HG03280 (cell line): ENCODE measurements at regions not wholly inside any gene's neighbourhood (a gene's known extent, or its start where the extent isn't known, plus 50 kb on each side); places are given as distances from the start of the nearest gene placed in this dataset.

Source experiments
- ATAC-seq: cut with Tn5 transposase; IDR thresholded peaks from one replicate; pipeline ENCODE4 v1.9.1; 2021; ENCODE audit warnings: mild to moderate bottlenecking, moderate library complexity; ENCODE audit not compliant: unreplicated experiment

DNA sequence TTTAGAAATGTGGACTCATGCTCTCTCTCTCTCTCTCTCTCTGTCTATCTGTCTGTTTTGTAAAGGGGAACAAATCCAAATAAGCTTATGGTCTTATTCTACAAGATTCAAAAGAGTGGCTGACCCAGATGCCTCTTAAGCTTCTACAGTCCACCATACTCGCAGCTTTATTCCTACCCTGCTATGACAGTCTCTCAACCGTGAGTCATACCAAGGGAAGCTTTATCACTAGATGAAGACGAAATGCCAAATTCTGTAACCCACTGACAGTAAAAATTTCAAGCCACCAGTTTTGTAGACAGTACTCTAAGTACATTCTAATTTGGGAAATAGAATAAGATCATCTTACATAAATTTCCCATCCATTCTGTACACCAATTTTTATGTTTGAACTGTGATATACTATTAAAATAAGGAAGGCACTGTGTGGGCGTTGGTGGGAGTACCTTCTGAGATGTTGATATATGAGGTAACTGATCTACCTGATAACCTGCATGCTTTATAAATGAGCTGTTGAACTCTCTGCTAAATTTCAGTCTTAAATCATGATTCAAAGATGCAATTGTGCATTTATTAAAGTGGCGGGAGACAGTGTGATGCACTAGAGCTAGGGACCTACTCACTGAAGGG is 153.2 kb downstream of the KLF6 start:
- ATAC-seq: no peak

DNA sequence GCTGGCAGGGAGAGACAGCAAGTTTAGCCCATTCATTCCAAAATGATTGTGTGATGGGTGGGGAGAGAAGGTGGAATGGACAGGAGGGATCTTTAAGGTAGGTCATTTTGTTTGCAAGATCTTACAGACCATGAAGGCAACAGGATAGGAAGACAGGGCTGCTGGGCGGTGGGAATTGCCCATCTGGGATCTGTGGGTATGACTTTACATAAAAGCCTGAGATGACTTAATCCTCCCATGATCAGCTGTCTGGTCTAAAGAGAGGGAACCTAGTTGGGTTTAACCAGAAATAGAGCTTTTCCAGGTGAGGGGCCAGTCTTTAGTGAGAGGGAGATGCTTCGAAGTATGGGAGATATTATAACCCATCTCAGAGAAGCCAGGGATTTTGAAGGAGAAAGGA is 153.7 kb downstream of the KLF6 start:
- no peak for ATAC-seq

DNA sequence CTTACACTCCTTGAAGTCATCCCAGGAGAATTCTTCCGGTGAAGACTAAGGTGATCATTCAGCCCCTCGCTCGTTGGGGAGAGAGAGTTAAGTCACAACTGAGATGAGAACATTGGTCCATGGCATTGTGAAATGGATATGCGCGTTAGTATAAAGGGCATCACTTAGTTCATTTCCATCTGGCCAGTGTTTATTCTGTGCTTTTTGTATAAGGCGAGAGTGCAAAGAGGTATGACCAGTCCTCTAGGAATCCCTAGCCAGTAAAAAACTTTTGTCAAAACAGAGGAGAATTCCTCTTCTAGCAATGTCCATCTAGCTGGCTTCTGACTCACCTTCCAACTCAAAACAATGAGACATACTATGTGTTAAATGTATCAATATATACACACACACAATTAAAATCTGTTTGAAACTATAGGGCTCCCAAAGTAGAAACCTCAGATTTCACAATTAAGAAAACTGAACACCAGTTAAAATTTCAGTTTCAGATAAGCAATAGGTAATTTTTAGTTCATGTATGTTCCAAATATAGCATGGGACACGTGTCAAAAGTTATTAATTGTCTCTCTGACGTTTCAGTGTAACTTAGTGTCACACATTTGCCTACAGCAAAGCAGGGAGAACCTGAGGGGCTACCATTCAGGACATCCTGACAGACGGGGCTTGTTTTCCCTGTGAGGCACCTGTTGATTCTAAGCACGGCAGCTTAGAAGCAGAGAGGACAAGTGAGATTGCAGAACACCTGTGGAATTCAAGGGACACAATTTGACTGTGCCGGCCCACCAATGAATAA is 158.9 kb downstream of the KLF6 start:
- ATAC-seq: peak; percentile 66

DNA sequence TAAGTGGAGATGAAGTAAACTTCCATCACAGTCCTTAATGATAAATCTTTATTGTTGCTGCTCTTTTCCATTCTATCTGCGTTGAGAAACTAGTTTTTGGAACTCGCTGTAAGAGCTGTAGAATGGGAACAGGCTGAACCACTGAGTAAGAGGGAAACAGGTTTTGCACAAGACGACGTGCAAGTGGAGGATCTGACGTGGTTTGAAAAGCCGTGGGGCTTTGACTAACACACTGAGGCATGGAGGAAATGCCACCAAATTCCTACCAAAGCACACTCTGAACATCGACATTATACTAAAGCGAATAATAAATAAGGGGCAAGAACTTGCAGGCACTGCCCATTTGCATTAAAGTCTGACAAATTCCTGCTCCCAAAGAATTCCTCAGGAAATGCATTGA is 160.6 kb downstream of the KLF6 start:
- no peak for ATAC-seq

DNA sequence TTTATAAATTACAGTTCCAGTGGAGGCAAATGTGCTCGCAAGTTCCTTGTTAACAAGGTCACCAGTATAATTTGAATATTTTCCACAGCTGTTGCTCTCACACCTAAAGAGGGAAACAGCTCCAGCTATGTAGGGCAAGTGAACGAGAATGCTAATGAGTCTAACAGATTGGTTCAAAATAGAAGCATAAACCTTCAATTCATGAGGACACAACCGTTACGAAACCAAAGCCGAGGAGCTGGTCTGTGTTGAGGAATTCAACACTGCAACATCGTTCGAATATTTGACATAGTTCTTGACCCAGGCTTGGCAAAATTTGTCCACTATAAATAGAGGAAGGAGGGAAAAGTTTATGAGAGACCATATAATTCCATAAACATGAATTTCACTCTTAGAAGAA is 161.3 kb downstream of the KLF6 start:
- peak; percentile 57 for ATAC-seq

DNA sequence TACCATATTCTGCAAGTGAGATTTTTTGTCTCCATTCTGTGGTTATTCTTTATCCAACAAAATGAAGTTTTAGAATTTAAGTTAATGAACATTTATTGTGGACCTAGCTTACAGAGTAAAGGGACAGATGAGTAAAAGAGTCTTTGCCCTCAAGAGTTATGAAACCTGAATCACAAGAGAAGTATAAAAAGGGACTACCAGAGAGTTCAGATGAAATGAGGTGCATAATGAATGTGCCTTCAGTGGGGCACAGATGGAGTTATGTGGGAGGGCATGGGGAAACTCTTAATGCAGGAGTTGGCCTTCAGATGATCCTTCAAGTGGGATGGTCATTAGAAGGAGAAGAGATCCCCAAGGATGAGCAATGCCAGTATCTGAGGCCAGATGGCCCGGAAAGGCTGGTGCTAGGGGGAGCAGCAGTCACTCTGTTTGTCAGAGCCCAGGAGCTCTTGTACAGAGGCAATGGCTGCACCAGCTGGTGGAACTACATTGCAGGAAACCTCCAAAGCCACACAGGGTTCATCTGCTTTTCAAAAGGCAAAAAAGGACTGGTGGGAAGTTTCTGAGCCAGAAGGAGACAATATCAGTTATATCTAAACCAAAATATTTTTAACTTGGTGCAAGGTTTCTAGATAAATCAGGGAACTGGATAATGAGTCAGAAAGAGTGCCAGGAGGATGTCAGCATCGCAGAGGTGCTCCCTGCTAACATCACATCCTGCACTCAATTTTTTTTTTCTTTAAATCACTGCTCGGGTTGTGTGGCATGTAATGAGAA is 162.0 kb downstream of the KLF6 start:
- ATAC-seq: peak; percentile 38

DNA sequence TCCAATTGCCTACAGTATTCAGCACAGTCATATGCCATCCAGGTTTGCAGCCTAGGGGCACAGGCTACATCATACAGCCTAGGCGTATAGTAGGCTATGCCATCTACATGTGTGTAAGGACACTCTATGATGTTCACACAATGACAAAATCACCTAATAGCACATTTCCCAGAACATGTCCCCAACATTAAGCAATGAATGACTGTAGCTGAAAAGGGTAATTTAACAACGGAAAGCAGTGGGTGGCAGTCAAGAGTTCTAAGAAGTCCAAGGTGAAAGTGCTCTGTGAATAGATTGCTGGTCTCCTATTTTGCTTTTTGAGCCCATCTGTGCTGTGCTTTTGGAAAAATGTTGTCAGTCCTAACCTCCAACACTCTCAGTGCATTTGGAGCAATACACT is 162.6 kb downstream of the KLF6 start:
- ATAC-seq: no peak

DNA sequence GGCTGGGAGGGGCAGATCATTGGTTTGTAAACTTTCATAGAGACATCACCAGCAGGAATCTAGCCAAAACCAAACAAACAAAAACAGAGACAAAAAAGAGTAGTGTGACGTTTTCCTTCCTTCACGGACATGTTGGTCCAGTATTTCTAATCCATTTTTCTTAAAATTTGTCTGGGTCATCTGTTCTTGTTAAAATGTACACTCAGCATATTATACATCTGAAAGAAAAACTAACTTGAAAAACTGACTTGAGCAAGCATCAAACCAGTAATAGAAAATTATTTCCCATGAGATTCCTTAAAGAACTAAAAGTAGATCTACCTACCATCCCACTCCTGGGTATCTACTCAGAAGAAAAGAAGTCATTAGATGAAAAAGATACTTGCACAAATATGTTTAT is 164.2 kb downstream of the KLF6 start:
- ATAC-seq: no peak

DNA sequence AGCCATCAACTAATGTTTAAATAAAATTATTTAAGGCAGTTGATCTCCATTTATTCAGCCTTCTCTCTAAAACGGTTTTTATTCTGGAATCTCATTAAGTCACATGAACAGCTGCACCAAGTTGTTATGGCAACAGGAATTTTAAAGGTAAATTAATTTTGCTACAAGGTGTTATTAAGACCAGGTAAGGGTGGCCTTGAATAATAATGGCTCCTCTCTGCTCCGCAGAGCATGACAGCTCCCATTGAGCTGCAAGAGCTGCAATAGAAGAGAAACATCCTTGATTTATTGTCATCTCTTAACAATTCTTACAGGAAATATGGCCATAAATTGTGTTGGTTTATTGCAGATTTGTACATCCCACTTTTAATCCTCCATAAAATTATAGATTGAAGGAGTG is 165.8 kb downstream of the KLF6 start:
- no peak for ATAC-seq

DNA sequence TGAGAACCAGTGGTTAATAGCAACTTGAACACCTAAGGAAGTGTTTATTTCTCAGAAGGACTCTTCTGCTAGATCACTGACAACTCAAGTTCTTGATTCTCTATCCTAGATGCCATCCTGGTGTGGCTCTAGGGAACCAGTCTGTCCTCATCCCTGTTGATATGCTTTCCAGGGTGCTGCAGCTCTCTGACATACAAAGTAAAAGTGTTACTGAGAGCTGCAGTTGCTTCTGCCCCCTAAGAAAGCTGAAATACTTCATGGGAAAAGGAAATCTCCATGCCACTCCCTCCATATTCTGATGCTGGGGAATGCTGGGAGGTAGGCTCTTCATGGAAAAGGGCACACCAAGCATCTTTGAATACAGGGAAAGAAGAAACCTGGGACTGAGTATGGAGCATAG is 168.1 kb downstream of the KLF6 start:
- no peak for ATAC-seq

DNA sequence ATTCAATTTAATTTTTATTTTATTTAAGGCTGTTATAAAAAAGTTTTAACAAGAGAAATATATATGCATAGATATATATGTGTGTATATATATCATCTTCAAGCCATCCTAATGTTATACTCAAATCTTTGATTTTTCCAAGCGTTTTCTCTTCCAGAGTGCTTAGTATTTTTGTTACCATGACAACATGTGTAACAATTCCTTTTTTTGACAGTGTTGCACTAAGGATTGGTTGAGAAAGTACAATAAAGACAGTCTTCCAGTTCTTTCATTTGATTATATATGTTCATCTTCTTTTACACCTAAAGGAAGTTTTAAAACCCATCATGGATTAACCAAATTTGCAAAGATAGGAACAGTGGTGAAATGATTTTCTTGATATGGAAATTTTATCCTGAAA is 171.7 kb downstream of the KLF6 start:
- ATAC-seq: no peak

DNA sequence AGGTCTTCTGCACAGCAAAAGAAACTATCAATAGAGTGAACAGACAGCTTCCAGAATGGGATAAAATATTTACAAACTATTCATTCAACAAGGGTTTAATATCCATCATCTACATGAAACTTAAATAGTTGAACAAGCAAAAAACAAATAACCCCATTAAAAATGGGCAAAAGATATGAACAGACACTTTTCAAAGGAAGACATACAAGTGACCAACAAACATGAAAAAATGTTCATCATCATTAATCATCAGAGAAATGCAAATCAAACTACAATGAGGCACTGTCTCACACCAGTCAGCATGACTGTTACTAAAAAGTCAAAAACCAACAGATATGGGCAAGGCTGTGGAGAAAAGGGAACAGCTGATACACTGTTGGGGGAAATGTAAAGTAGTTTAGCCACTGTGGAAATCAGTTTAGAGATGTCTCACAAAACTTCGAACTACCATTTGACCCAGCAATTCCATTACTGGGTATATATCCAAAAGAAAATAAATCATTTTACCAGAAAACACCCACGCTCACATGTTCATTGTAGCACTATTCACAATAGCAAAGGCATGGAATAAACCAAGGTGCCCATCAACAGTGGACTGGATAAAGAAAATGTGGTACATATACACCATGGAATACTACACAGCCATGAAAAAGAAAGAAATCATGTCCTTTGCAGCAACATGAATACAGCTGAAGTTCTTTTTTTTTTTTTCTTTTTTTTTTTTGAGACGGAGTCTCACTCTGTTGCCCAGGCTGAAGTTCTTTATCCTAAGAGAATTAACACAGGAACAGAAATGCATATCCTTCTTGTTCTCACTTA is 172.6 kb downstream of the KLF6 start:
- no peak for ATAC-seq

DNA sequence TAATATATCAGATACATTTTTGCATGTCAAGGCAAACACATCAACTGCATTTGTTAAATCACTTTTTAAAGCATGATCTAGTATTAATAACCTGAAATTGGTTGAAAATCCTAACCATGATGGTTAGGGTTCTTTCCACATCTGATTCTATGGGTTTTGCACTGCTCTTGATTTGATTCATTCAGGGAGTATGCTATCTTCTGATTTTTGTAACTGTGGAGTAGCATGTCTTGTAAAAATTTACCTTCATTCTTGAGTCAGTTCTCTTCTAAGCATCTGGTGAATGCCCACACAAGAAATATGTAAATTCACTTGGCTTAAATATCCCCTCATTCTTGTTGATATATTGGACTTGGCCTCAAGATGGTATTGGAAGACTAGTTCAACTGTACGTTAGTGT is 178.7 kb downstream of the KLF6 start:
- no peak for ATAC-seq

DNA sequence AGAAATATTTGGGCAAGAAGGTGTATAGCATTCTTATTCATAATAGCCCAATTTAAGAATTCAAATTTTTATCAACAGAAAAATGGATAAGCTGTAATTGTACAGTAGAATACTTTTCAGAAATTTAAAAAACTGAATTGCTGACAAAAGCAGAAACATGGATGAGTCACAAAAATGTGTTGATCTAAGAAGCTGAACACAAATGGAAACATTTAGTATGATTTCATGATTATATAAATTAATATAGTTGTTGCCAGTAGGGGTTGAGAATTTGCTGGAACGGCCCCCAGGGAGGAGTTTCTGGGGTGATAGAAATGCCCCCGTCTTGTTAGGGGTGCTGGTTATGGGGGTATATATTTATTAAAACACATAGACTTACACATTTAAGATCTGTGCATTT is 179.1 kb downstream of the KLF6 start:
- no peak for ATAC-seq

DNA sequence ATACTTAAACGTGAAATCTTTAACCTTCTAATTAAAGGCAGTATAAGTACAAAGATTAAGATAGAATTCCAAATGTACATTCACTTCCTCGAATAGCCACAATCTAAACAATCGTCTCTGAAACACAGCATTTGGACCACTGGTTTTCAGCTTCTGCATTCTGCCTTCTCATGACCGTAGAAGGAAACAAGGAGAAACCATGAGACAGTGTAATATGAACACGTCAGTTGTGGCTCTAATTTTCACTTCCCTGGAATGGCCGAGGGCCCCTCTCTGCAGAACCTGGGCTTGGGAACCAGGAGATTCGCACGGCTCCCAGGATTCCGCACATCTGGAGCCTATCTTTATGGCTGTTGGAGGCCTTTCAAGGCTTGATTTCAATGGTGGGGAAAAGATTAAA is 189.3 kb downstream of the KLF6 start:
- ATAC-seq: no peak

DNA sequence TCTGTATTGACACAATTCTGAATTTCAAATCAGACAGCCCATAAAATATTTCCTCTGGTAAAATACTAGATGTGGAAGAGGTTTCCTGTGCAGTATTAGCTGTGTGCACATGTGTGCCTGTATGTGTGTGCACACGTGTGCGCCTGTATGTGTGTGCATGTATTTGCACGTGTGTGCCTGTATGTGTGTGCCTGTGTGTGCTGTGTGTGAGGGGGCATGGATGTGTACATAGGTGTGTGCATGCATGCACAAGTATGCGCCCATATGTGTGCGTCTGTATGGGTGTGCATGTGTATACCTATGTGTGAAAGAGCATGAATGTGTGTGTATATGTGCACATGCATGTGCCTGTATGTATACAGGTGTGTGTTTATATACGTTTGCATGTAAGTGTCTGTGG is 191.4 kb downstream of the KLF6 start:
- no peak for ATAC-seq

DNA sequence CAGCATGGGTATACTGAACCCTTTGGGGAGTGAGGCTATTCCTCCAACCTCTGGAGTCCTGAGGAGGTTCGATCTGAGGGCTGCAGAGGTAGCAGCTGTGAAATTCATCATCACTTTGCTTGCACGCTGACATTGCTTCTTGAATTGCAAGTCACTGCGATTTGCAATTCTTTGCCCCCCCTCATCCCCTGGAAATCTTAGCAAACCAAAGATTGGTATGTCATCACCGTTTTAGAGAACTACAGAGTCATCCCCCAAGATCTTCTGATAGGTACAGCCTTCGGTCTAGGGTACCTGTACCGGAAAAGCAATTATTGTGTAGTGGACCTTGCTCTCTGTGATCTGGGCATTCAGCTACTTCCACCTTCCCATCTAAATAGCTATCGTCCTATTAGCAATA is 192.6 kb downstream of the KLF6 start:
- ATAC-seq: no peak

DNA sequence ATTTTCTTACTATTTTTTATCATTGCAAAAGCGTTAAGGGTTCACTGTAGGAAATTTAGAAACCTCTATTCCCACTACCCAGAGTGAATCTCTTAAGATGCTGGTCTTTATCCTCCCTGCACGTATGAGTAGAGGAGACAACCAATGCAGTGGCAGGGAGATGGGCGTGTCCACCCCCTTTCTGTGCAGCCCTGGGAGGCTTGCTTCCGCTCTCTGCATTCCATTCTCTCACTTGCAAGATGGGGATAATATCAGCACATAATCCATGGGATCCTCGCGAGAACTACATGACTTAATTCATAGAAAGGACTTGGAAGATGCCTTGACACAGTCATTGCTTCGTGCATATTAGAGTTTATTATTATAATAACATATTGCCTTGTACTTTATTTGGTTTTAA is 196.2 kb downstream of the KLF6 start:
- ATAC-seq: no peak

DNA sequence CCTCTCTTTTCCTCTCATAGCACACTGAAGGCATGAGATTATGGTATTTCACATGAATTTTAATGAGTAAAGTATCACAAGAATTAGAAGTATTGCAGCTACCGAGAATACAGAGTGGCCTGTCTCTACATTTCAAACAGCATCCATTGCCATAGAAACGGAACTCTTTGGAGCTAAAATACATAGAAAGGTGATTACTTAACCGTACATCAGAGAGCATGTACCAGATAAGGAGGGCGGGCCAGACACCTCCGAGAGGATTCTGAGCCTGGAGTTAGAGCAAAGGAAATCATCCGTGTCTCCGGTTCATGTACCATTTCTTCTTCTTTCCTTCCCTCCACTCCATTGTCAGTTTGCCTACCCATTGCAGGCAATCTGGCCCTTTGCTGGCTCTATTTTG is 196.7 kb downstream of the KLF6 start:
- ATAC-seq: no peak

DNA sequence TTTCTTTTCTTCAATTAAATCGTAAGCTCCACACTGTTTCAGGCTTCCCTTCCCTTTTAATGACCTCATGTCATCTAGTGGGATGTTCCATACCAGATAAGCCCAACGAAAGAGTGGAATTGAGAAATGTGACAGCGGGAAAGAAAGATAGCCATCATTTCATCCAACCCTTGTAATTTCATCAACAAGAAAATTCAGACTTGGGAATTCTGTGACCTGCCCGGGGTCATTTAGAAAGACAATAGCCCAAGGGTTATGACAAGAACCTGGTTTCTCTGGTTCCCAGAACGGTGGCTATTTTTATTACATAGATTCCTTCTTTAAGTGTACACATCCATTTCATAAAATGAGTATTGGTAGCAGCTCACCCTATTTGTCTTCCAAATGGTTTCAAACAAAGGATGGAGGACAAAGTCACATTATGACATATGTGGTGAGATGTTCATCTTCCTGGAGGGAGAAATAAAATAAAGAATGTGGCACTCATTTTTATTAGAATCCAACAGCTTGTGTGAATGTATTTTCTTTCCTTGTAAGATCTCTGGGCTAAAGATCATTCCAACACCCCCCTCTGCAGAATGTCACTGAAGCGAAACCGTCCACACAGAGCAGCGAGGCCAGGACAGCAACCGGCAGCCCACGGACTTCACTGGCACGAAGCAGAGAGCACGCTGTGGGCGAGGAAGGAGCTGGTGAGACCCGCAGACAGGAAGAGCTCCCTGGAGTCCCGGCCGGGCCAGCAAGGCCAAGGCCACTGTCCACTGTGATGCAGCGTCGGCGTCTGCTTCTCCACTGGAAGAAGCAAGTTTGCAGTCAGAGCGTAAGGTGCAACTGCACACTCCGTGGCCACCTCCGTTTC is 199.9 kb downstream of the KLF6 start:
- no peak for ATAC-seq
